ENCODE measurements at regions not wholly inside any gene's neighbourhood (a gene's known extent, or its start where the extent isn't known, plus 50 kb on each side); places are given as distances from the start of the nearest gene placed in this dataset.

DNA sequence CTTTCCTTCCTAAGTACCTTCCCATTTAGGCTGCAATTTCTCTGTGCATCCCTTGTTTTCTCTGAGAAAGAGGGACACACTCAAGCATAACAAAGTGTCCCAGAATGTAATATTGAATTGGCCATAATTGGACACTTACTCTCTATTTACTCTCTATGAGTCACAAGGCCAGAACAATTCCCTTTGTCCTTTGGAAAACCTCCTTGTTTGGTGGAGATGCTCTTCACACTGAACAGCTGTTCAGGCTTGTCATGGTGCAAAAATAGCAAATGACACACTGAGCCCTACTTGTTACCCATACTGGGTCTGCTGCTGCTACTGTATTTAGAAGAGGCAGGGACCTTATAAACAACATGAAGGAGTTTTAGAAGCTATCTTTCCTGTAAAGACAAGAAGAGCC is 1590.5 kb upstream of the TMEM132C start:
- intact Hi-C loops (cut with micrococcal nuclease): no loop called here
- TF ChIP-seq, protein P1, sequence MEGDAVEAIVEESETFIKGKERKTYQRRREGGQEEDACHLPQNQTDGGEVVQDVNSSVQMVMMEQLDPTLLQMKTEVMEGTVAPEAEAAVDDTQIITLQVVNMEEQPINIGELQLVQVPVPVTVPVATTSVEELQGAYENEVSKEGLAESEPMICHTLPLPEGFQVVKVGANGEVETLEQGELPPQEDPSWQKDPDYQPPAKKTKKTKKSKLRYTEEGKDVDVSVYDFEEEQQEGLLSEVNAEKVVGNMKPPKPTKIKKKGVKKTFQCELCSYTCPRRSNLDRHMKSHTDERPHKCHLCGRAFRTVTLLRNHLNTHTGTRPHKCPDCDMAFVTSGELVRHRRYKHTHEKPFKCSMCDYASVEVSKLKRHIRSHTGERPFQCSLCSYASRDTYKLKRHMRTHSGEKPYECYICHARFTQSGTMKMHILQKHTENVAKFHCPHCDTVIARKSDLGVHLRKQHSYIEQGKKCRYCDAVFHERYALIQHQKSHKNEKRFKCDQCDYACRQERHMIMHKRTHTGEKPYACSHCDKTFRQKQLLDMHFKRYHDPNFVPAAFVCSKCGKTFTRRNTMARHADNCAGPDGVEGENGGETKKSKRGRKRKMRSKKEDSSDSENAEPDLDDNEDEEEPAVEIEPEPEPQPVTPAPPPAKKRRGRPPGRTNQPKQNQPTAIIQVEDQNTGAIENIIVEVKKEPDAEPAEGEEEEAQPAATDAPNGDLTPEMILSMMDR (IDR thresholded peaks at IDR 0.05): no peak
- no peaks in the 10 kb centered on the region for H3K4me1 Mint-ChIP-seq (ENCODE audit: low read depth)
- H3K4me3 Mint-ChIP-seq: no peak overlapping the region
- no peak overlapping the region for H3K27ac Mint-ChIP-seq
- peaks cover 2% of the 10 kb centered on the region for H3K9me3 Mint-ChIP-seq
- ATAC-seq (no peak), DNase-seq (no peak)
- CTCF ChIA-PET: interaction anchor here (1.4 kb wide), 1 partner anchor 606 kb away, joined by 4 read pairs; no protein-coding TSS in a partner anchor
- H3K36me3 Mint-ChIP-seq (ENCODE audit: low read depth): no peaks in the 10 kb centered on the region
- POLR2A ChIA-PET: no interaction called here
- H3K27me3 Mint-ChIP-seq: no peaks in the 10 kb centered on the region

DNA sequence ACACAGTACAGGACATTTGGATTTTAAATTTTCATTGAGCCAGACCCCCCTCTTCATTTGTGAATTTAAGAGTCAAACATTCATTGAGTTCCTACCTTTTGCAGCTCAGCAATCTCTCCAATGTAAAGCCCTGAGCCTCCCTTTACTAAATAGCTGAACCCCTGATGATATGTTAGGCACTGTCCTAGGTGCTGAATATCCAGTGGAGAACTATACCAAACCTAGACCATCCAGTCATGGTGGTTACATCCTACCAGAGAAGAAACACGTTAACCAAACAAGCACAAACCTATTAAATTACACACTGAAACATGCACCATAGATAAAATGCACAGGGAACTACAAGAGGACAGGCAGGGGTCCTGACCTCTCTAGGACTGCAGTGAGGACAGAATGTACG is 1585.3 kb upstream of the TMEM132C start:
- ATAC-seq (no peak), DNase-seq (no peak)
- ChIA-PET CTCF (no interaction called here), POLR2A (no interaction called here)
- Mint-ChIP-seq H3K4me1 (ENCODE audit: low read depth) (no peaks in the 10 kb centered on the region), H3K4me3 (no peak overlapping the region), H3K36me3 (ENCODE audit: low read depth) (peaks cover 5% of the 10 kb centered on the region), H3K27me3 (no peaks in the 10 kb centered on the region), H3K9me3 (peaks cover 11% of the 10 kb centered on the region), H3K27ac (no peak overlapping the region)
- TF ChIP-seq, protein P1 (IDR thresholded peaks at IDR 0.05): no peak
- intact Hi-C loops (cut with micrococcal nuclease): no loop called here

DNA sequence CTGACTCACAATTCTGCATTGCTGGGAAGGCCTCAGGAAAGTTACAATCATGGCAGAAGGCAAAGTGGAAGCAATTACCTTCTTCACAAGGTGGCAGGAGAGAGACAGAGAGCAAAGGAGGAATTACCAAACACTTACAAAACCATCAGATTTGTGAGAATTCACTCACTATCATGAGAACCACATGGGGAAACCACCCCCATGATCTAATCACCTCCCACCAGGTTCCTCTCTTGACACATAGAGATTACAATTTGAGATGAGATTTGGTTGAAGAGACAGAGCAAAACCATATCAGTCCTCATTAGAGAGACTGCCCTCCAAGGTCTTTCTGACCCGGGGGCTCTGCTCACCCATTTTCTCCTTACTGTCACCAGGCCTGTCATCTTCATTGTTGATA is 1582.3 kb upstream of the TMEM132C start:
- no peak for DNase-seq
- intact Hi-C loops (cut with micrococcal nuclease): no loop called here
- Mint-ChIP-seq H3K4me1 (ENCODE audit: low read depth) (no peaks in the 10 kb centered on the region), H3K4me3 (no peak overlapping the region), H3K36me3 (ENCODE audit: low read depth) (peaks cover 5% of the 10 kb centered on the region), H3K9me3 (peaks cover 11% of the 10 kb centered on the region), H3K27me3 (no peaks in the 10 kb centered on the region), H3K27ac (no peak overlapping the region)
- ChIA-PET POLR2A (no interaction called here), CTCF (no interaction called here)
- TF ChIP-seq, protein P1 (IDR thresholded peaks at IDR 0.05): no peak
- ATAC-seq: no peak

DNA sequence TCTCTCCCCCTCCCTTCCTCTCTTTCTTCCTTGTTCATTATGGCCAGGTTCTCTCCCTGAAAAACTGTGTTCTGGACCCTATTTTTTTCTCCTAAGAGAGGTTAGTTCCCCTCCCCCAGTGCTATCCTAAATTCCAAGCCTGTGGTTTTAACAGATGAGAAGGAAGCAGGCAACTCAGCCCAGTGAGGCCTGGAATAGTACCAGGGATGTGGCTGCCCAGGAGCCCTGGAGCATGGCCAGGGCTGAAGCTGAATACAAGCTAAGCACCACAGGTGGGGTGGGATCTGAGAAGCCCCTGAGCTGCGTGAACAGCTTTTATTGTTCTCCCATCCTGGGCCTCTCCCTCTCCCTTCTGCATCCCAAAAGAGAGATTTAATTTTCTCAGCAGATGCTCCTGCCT is 1581.3 kb upstream of the TMEM132C start:
- Mint-ChIP-seq H3K27me3 (no peaks in the 10 kb centered on the region), H3K4me1 (ENCODE audit: low read depth) (no peaks in the 10 kb centered on the region), H3K4me3 (no peak overlapping the region), H3K36me3 (ENCODE audit: low read depth) (peaks cover 5% of the 10 kb centered on the region), H3K9me3 (peaks cover 11% of the 10 kb centered on the region), H3K27ac (no peak overlapping the region)
- DNase-seq: no peak
- CTCF ChIA-PET: no interaction called here
- intact Hi-C loops (cut with micrococcal nuclease): no loop called here
- TF ChIP-seq, protein P1 (IDR thresholded peaks at IDR 0.05): no peak
- POLR2A ChIA-PET: no interaction called here
- no peak for ATAC-seq

DNA sequence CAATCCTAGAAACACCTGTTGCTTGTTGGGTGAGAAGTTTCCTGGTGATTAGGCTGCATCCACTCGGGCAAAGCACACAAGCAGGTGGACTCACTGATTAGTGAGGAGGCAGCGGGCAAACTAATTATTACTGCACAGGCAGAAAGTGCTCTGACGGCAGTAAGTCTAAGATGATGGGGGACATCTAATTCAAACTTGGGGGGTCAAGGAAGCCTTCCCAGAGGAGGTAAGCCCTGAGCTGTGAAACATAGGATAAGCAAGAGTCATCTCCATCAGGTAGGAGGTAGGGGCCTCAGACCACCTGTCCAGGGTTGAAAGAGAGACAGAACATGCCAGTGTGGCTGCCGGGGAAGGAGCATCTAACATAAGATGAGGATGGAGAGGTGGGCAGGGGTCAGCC is 1578.4 kb upstream of the TMEM132C start:
- ChIA-PET POLR2A (no interaction called here), CTCF (no interaction called here)
- Mint-ChIP-seq H3K4me1 (ENCODE audit: low read depth) (no peaks in the 10 kb centered on the region), H3K27me3 (no peaks in the 10 kb centered on the region), H3K36me3 (ENCODE audit: low read depth) (peaks cover 5% of the 10 kb centered on the region), H3K4me3 (no peak overlapping the region), H3K9me3 (peaks cover 5% of the 10 kb centered on the region), H3K27ac (no peak overlapping the region)
- TF ChIP-seq, protein P1 (IDR thresholded peaks at IDR 0.05): no peak
- intact Hi-C loops (cut with micrococcal nuclease): no loop called here
- DNase-seq: no peak
- ATAC-seq: no peak
